HEK293T (cell line): ENCODE measurements at regions not wholly inside any gene's neighbourhood (a gene's known extent, or its start where the extent isn't known, plus 50 kb on each side); places are given as distances from the start of the nearest gene placed in this dataset.

Experiments
- CTCF ChIA-PET: fragments of 350-600 bp; formaldehyde crosslinking; extraction: SDS; loops from one replicate; lab custom pipeline; 2021; ENCODE audit warnings: antibody characterized with exemption, inconsistent platforms; lab: Yijun Ruan, JAX
- POLR2A ChIA-PET: fragments of 350-600 bp; formaldehyde crosslinking; extraction: SDS; loops from one replicate; lab custom pipeline; 2020; ENCODE audit warnings: antibody characterized with exemption, inconsistent platforms; lab: Yijun Ruan, JAX
- DNase-seq: peaks from one replicate; pipeline ENCODE4 v3.0.0; 2012; ENCODE audit warnings: mixed read lengths; ENCODE audit errors: extremely low spot score
- ARNT ChIP-seq: fragments of 450-650 bp; IDR thresholded peaks from 2 replicates; pipeline ENCODE4 v1.6.1; 2017; ENCODE audit warnings: mild to moderate bottlenecking
- BHLHE40 ChIP-seq: fragments of 450-650 bp; IDR thresholded peaks from 2 replicates; pipeline ENCODE4 v1.6.1; 2016; ENCODE audit warnings: mild to moderate bottlenecking, moderate library complexity, borderline replicate concordance
- CTBP1 ChIP-seq: fragments of 450-650 bp; IDR thresholded peaks from 2 replicates; pipeline ENCODE4 v1.6.1; 2016; ENCODE audit warnings: borderline replicate concordance
- ELF4 ChIP-seq: fragments of 450-650 bp; IDR thresholded peaks from 2 replicates; pipeline ENCODE4 v1.6.1; 2017; ENCODE audit warnings: antibody characterized with exemption
- FOXA1 ChIP-seq: fragments of 450-650 bp; IDR thresholded peaks from 2 replicates; pipeline ENCODE4 v1.6.1; 2016; ENCODE audit warnings: mild to moderate bottlenecking
- FOXK2 ChIP-seq: fragments of 450-650 bp; IDR thresholded peaks from 2 replicates; pipeline ENCODE4 v1.6.1; 2016; ENCODE audit warnings: mild to moderate bottlenecking
- FOXM1 ChIP-seq: fragments of 450-650 bp; IDR thresholded peaks from 2 replicates; pipeline ENCODE4 v1.6.1; 2017; ENCODE audit warnings: mild to moderate bottlenecking, borderline replicate concordance
- HDGF ChIP-seq: fragments of 450-650 bp; IDR thresholded peaks from 2 replicates; pipeline ENCODE4 v1.6.1; 2017; ENCODE audit warnings: antibody characterized with exemption, borderline replicate concordance
- L3MBTL2 ChIP-seq: fragments of 450-650 bp; conservative IDR thresholded peaks from 2 replicates; pipeline ENCODE4 v1.6.1; 2016; ENCODE audit warnings: mild to moderate bottlenecking
- LEF1 ChIP-seq: fragments of 450-650 bp; IDR thresholded peaks from 2 replicates; pipeline ENCODE4 v1.6.1; 2017; ENCODE audit warnings: mild to moderate bottlenecking, borderline replicate concordance
- NFRKB ChIP-seq: fragments of 450-650 bp; IDR thresholded peaks from 2 replicates; pipeline ENCODE4 v1.6.1; 2016; ENCODE audit warnings: mild to moderate bottlenecking, moderate library complexity
- SP1 ChIP-seq: fragments of 450-650 bp; IDR thresholded peaks from 2 replicates; pipeline ENCODE4 v1.6.1; 2017
- SUZ12 ChIP-seq: fragments of 450-650 bp; IDR thresholded peaks from 2 replicates; pipeline ENCODE4 v1.6.1; 2016; ENCODE audit warnings: mild to moderate bottlenecking
- TARDBP ChIP-seq: fragments of 450-650 bp; IDR thresholded peaks from 2 replicates; pipeline ENCODE4 v1.6.1; 2016
- ZNF384 ChIP-seq: fragments of 450-650 bp; IDR thresholded peaks from 2 replicates; pipeline ENCODE4 v1.6.1; 2016
- TF ChIP-seq, protein P1 (sequence below): fragments of 450-650 bp; IDR thresholded peaks from 2 replicates; pipeline ENCODE4 v1.6.1; 2016

DNA sequence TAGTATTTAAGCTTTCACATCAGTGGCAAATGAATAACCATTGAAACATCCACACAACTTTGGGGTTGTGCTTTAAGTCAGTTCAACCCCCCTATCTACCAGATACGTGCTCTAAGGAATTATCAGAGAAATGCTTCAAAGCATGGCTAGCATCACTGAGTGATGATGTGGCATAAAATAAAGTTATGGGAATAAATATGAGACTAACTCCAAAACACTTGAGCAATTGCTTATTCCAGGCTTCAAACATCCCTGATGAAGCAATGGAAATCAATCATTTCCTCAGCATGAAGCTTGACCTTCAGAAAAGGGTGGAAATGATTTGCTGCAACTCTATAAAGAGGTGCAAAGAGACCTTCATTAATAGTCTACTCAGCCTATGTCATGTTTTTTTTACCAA, 292.0 kb upstream of the SMC2 start:
- CTCF ChIA-PET: no interaction called here
- TF ChIP-seq FOXK2: no peak
- no peak for TF ChIP-seq ARNT
- TF ChIP-seq TARDBP: no peak
- no peak for TF ChIP-seq FOXM1
- TF ChIP-seq SP1: no peak
- no peak for TF ChIP-seq CTBP1
- no peak for TF ChIP-seq L3MBTL2
- TF ChIP-seq NFRKB: no peak
- TF ChIP-seq ELF4: no peak
- no peak for TF ChIP-seq BHLHE40
- no peak for TF ChIP-seq HDGF
- TF ChIP-seq ZNF384: no peak
- no peak for TF ChIP-seq SUZ12
- TF ChIP-seq, protein P1, sequence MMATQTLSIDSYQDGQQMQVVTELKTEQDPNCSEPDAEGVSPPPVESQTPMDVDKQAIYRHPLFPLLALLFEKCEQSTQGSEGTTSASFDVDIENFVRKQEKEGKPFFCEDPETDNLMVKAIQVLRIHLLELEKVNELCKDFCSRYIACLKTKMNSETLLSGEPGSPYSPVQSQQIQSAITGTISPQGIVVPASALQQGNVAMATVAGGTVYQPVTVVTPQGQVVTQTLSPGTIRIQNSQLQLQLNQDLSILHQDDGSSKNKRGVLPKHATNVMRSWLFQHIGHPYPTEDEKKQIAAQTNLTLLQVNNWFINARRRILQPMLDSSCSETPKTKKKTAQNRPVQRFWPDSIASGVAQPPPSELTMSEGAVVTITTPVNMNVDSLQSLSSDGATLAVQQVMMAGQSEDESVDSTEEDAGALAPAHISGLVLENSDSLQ: no peak
- no peak for TF ChIP-seq LEF1
- DNase-seq: no peak
- POLR2A ChIA-PET: no interaction called here

DNA sequence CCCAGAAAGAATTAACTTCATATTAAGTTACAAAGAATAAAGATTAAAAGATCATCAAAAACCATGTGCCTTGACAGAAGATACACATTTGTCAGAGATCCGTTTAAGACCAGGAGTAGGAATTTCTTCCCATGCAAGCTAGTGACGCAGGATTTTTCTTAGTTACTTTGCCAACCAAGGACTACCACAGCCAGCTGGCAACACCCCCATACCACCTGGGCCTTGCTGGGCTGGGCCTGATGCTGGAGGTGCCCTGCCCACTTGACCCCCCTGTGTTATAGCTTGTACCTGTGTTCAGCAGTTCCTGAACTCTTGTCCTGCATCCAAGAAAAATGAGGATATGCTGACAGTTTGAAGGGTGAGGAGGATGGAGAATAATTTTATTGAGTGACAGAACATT, 290.9 kb upstream of the SMC2 start:
- ChIA-PET CTCF (no interaction called here), POLR2A (no interaction called here)
- TF ChIP-seq ARNT: no peak
- TF ChIP-seq ELF4: no peak
- TF ChIP-seq SP1: no peak
- TF ChIP-seq SUZ12: no peak
- no peak for TF ChIP-seq HDGF
- TF ChIP-seq L3MBTL2: no peak
- TF ChIP-seq BHLHE40: no peak
- TF ChIP-seq FOXM1: no peak
- no peak for TF ChIP-seq CTBP1
- TF ChIP-seq FOXK2: no peak
- TF ChIP-seq, protein P1: no peak
- TF ChIP-seq TARDBP: no peak
- TF ChIP-seq NFRKB: no peak
- TF ChIP-seq LEF1: no peak
- TF ChIP-seq FOXA1: no peak
- no peak for TF ChIP-seq ZNF384
- DNase-seq: no peak

DNA sequence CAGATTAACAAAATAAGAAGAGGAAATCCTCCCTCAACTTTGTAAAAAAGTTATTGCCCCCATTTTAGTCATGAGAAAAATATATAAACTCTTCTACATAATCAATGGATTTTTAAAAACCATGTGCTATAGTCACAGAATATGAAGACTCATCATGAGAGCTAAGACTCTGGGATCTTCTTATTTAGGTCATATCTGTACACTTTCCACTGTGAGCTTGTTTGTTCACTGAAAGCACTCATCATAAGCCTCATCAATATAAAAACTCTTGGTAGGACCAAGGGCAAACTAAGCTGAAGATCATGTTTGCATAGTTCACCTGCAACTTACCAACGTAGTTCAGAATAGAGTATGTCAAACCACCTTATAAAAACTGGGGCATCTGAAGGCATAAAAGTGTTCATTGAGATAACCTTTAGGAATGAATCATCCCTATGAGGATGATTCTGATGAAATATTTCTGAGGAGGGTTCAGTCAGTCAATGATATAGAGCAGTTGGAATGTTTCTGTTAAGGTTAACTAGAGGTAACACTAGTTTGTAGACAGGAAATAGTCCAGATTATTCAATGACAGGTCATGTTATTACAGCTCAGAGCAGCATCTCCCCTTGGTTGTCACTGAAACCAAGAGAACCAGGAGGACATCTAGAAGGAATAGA, 289.9 kb upstream of the SMC2 start:
- ChIA-PET POLR2A (no interaction called here), CTCF (no interaction called here)
- TF ChIP-seq FOXA1: no peak
- no peak for TF ChIP-seq CTBP1
- TF ChIP-seq LEF1: no peak
- TF ChIP-seq SP1: no peak
- no peak for TF ChIP-seq ELF4
- no peak for TF ChIP-seq ARNT
- DNase-seq: no peak

DNA sequence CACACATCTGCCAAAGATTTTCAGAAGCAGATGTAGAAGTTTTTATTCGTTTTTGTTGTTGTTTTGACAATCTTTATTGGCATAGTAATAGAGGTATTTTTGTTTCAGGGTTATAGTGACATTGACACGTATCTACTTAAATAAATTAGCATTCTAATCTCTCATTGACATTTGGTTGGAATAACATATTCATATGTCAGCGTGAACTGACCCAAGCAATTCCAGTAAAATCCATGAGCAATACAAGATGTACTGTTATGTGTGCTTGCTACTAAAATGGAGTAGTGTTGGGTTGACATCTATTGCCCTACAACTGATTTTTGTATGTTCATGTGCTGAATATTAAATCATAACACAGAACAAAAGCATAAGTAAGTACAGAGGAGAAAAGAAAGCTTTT, 284.4 kb upstream of the SMC2 start:
- POLR2A ChIA-PET: no interaction called here
- TF ChIP-seq SUZ12 (no peak), NFRKB (no peak), FOXM1 (no peak), LEF1 (no peak), ELF4 (no peak), TARDBP (no peak), HDGF (no peak), FOXK2 (no peak), ARNT (no peak), L3MBTL2 (no peak), CTBP1 (no peak), ZNF384 (no peak), BHLHE40 (no peak), SP1 (no peak), FOXA1 (no peak)
- TF ChIP-seq, protein P1: no peak
- no peak for DNase-seq
- CTCF ChIA-PET: no interaction called here

DNA sequence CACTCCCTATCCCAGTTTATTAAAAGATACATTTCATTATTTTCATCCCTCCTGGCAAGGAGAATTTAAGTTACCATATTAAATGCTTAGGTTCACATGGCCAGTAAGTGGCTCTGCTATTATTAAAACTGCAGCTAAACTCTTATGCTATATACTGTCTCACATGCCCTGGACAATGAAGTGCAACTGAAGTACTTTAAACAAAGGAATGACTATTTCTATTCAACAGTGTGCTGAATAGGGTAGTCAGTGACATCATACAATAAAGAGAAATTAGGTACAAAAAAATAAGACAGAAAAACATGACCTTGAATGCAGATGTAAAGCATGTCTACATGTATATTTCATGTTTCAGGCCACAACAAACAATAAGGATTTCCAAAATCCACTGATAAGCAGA, 282.6 kb upstream of the SMC2 start:
- DNase-seq: no peak
- TF ChIP-seq SP1 (no peak), NFRKB (no peak), ZNF384 (no peak), FOXM1 (no peak), ARNT (no peak), FOXK2 (no peak), BHLHE40 (no peak), HDGF (no peak), ELF4 (no peak), SUZ12 (no peak), LEF1 (no peak), FOXA1 (no peak), TARDBP (no peak), CTBP1 (no peak), L3MBTL2 (no peak)
- TF ChIP-seq, protein P1: no peak
- POLR2A ChIA-PET: no interaction called here
- CTCF ChIA-PET: no interaction called here
